Mesenchymal stem cell (in vitro differentiated cells and primary cell): ENCODE measurements at regions not wholly inside any gene's neighbourhood (a gene's known extent, or its start where the extent isn't known, plus 50 kb on each side); places are given as distances from the start of the nearest gene placed in this dataset.

ENCODE experiments used
- DNase-seq: peaks from one replicate; pipeline ENCODE4 v3.0.0-alpha.2; 2013
- H2AFZ ChIP-seq: one replicate; pipeline ENCODE4 v1.6.1; 2013; ENCODE audit warnings: low read depth, mild to moderate bottlenecking, control low read depth, inconsistent platforms, low read length, moderate library complexity
- H2AK5ac ChIP-seq: 2 replicates; pipeline ENCODE4 v1.6.1; 2013; ENCODE audit warnings: low read length, moderate library complexity, mild to moderate bottlenecking, inconsistent platforms; ENCODE audit not compliant: severe bottlenecking
- H2BK120ac ChIP-seq: one replicate; pipeline ENCODE4 v1.6.1; 2013; ENCODE audit warnings: low read depth, mild to moderate bottlenecking, inconsistent platforms, low read length, moderate library complexity
- H2BK12ac ChIP-seq, 2 experiments: one replicate each; pipeline ENCODE4 v1.6.1; 2013; ENCODE audit warnings: inconsistent platforms in 2 of 2, low read length in 2 of 2, mild to moderate bottlenecking in 2 of 2, moderate library complexity in 2 of 2, control low read depth in 1 of 2
- H2BK15ac ChIP-seq: one replicate; pipeline ENCODE4 v1.6.1; 2013; ENCODE audit warnings: mild to moderate bottlenecking, low read depth, inconsistent platforms; ENCODE audit not compliant: poor library complexity, severe bottlenecking
- H2BK5ac ChIP-seq: 2 replicates; pipeline ENCODE4 v1.6.1; 2013; ENCODE audit warnings: low read depth, mild to moderate bottlenecking, low read length, control low read depth, inconsistent platforms; ENCODE audit not compliant: poor library complexity, severe bottlenecking
- H3K14ac ChIP-seq, 2 experiments: one replicate each; pipeline ENCODE4 v1.6.1; 2013; ENCODE audit warnings: inconsistent platforms in 2 of 2, low read length in 2 of 2, control low read depth in 1 of 2, mild to moderate bottlenecking in 1 of 2, moderate library complexity in 1 of 2
- H3K18ac ChIP-seq, 2 experiments: one replicate each; pipeline ENCODE4 v1.6.1; 2013; ENCODE audit warnings: inconsistent platforms in 2 of 2, low read length in 2 of 2, control low read depth in 1 of 2, low read depth in 1 of 2, mild to moderate bottlenecking in 1 of 2
- H3K23ac ChIP-seq, 2 experiments: one replicate each; pipeline ENCODE4 v1.6.1; 2013; ENCODE audit warnings: inconsistent platforms in 2 of 2, low read length in 2 of 2, mild to moderate bottlenecking in 2 of 2, moderate library complexity in 2 of 2, control low read depth in 1 of 2
- H3K27ac ChIP-seq: 2 replicates; pipeline ENCODE4 v1.5.1; 2013; ENCODE audit warnings: mild to moderate bottlenecking, moderate library complexity, low read length, control low read depth, inconsistent platforms; ENCODE audit not compliant: poor library complexity, severe bottlenecking
- H3K27me3 ChIP-seq, 2 experiments: 2 replicates each; pipeline versions ENCODE4 v1.6.1 to v1.7.0; 2013; ENCODE audit warnings: low read length in 2 of 2, mild to moderate bottlenecking in 2 of 2, moderate library complexity in 2 of 2, control low read depth in 1 of 2, inconsistent platforms in 1 of 2; ENCODE audit not compliant: control insufficient read depth in 1 of 2, insufficient read depth in 1 of 2
- H3K36me3 ChIP-seq, 2 experiments: 2 replicates each; pipeline versions ENCODE4 v1.6.1 to v1.7.0; 2013; ENCODE audit warnings: low read length in 2 of 2, control low read depth in 1 of 2, inconsistent platforms in 1 of 2, low read depth in 1 of 2, mild to moderate bottlenecking in 1 of 2; ENCODE audit not compliant: insufficient read depth in 2 of 2, control insufficient read depth in 1 of 2
- H3K4ac ChIP-seq, 2 experiments: one replicate each; pipeline ENCODE4 v1.6.1; 2013; ENCODE audit warnings: inconsistent platforms in 2 of 2, low read length in 2 of 2, mild to moderate bottlenecking in 2 of 2, moderate library complexity in 2 of 2, control low read depth in 1 of 2, low read depth in 1 of 2
- H3K4me1 ChIP-seq: 2 replicates; pipeline ENCODE4 v1.6.1; 2013; ENCODE audit warnings: low read depth, low read length, control low read depth; ENCODE audit not compliant: control insufficient read depth, insufficient read depth
- H3K4me2 ChIP-seq: 2 replicates; pipeline ENCODE4 v1.6.1; 2013; ENCODE audit warnings: low read length, mild to moderate bottlenecking, inconsistent platforms; ENCODE audit not compliant: poor library complexity, severe bottlenecking
- H3K4me3 ChIP-seq, 2 experiments: 2 replicates each; pipeline versions ENCODE4 v1.5.1 to v1.7.0; 2013; ENCODE audit warnings: low read length in 2 of 2, mild to moderate bottlenecking in 2 of 2, control low read depth in 1 of 2, low read depth in 1 of 2; ENCODE audit not compliant: insufficient read depth in 1 of 2
- H3K79me1 ChIP-seq: replicated peaks from 2 replicates; pipeline ENCODE4 v1.6.1; 2013; ENCODE audit warnings: mild to moderate bottlenecking, control low read depth, low read length, inconsistent platforms; ENCODE audit not compliant: poor library complexity, severe bottlenecking
- H3K9ac ChIP-seq: 2 replicates; pipeline ENCODE4 v1.7.0; 2013; ENCODE audit warnings: mild to moderate bottlenecking, low read length, moderate library complexity
- H3K9me3 ChIP-seq: 2 replicates; pipeline ENCODE4 v1.7.0; 2013; ENCODE audit warnings: mild to moderate bottlenecking, low read length; ENCODE audit not compliant: control insufficient read depth
- H4K8ac ChIP-seq: one replicate; pipeline ENCODE4 v1.6.1; 2013; ENCODE audit warnings: inconsistent platforms, mild to moderate bottlenecking, low read length, moderate library complexity
- H4K91ac ChIP-seq: one replicate; pipeline ENCODE4 v1.6.1; 2013; ENCODE audit warnings: mild to moderate bottlenecking, low read length, inconsistent platforms
- WGBS: methylation state at CpG from one replicate; pipeline ENCODE4 v1.1.7; 2013; ENCODE audit warnings: mixed read lengths; 5-methylcytosine and 5-hydroxymethylcytosine counted together

GRCh38 chr11:110972106-110972505 lies 259.9 kb upstream of the ARHGAP20 start:
- no peak overlapping the region for H2BK5ac ChIP-seq
- H2BK12ac ChIP-seq = no peak overlapping the region
- no peak overlapping the region for H3K14ac ChIP-seq
- no peaks in the 10 kb centered on the region for H3K9me3 ChIP-seq
- H3K23ac ChIP-seq = no peak overlapping the region
- H4K8ac ChIP-seq = no peak overlapping the region
- H3K79me1 ChIP-seq = no peaks in the 10 kb centered on the region
- H2AFZ ChIP-seq = no peak overlapping the region
- no peak overlapping the region for H3K4me3 ChIP-seq
- H2AK5ac ChIP-seq = no peak overlapping the region
- no peaks in the 10 kb centered on the region for H3K36me3 ChIP-seq
- H2BK15ac ChIP-seq = no peak overlapping the region
- H3K18ac ChIP-seq = no peak overlapping the region
- no peak overlapping the region for H3K27ac ChIP-seq
- H3K27me3 ChIP-seq = no peaks in the 10 kb centered on the region
- H2BK120ac ChIP-seq = no peak overlapping the region
- H3K4me1 ChIP-seq = no peaks in the 10 kb centered on the region
- no peak for DNase-seq
- H3K4me2 ChIP-seq = no peak overlapping the region
- H4K91ac ChIP-seq = no peak overlapping the region
- WGBS = 73% methylated on average over 1 of the region's 1 CpG
- no peak overlapping the region for H3K4ac ChIP-seq
- H3K9ac ChIP-seq = peak overlapping the region; percentile 74

DNA sequence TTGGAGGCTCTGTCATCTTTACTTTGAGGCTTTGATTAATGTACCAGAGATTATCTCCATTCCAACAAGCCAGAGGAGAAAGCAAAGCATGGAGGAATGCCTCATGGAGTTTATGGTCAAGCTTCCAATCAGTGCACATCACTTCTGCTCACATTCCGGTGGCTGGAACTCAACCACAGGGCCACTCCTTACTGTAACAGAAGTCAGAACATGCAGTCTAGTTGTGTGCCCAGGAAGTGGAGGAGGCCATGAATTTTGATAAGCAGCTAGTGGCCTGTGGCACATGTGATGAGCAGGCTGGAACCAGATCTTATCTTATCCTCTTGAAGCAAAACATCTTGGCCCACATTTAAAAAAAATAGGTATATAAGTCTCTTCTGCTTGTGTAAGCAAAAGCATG lies 258.9 kb upstream of the ARHGAP20 start:
- H2BK12ac ChIP-seq = no peak overlapping the region
- no peaks in the 10 kb centered on the region for H3K4me1 ChIP-seq
- no peak overlapping the region for H3K23ac ChIP-seq
- peak; percentile 87 for DNase-seq
- no peaks in the 10 kb centered on the region for H3K36me3 ChIP-seq
- no peak overlapping the region for H3K4me3 ChIP-seq
- H2AFZ ChIP-seq = no peak overlapping the region
- no peak overlapping the region for H3K14ac ChIP-seq
- 67% methylated on average over 1 of the region's 1 CpG for WGBS
- no peak overlapping the region for H3K4me2 ChIP-seq
- H3K79me1 ChIP-seq = no peaks in the 10 kb centered on the region
- H2BK5ac ChIP-seq = no peak overlapping the region
- no peak overlapping the region for H4K8ac ChIP-seq
- no peaks in the 10 kb centered on the region for H3K9me3 ChIP-seq
- no peak overlapping the region for H3K27ac ChIP-seq
- H3K9ac ChIP-seq = no peak overlapping the region
- no peak overlapping the region for H2BK15ac ChIP-seq
- H3K18ac ChIP-seq = no peak overlapping the region
- no peak overlapping the region for H2AK5ac ChIP-seq
- H4K91ac ChIP-seq = no peak overlapping the region
- H2BK120ac ChIP-seq = no peak overlapping the region
- no peaks in the 10 kb centered on the region for H3K27me3 ChIP-seq
- no peak overlapping the region for H3K4ac ChIP-seq

- Histone ChIP-seq H3K27me3 (no peaks in the 10 kb centered on the region), H3K4ac (no peak overlapping the region), H3K18ac (no peak overlapping the region), H3K4me1 (no peaks in the 10 kb centered on the region), H4K91ac (no peak overlapping the region), H2AK5ac (no peak overlapping the region), H3K4me3 (no peak overlapping the region), H2BK15ac (peak overlapping the region; percentile 60), H3K4me2 (no peak overlapping the region), H2BK120ac (peak overlapping the region; percentile 15), H2AFZ (no peak overlapping the region), H3K9me3 (no peaks in the 10 kb centered on the region), H3K36me3 (no peaks in the 10 kb centered on the region), H3K14ac (no peak overlapping the region), H4K8ac (no peak overlapping the region), H3K23ac (no peak overlapping the region), H3K79me1 (no peaks in the 10 kb centered on the region), H2BK12ac (no peak overlapping the region), H3K27ac (no peak overlapping the region), H3K9ac (no peak overlapping the region), H2BK5ac (no peak overlapping the region)
- 90% methylated on average over 4 of the region's 4 CpGs for WGBS
- peak; percentile 30 for DNase-seq
These were observed 256.3 kb upstream of the ARHGAP20 start for GRCh38 chr11:110968348-110969062.

- H2BK15ac ChIP-seq = no peak overlapping the region
- H3K4me1 ChIP-seq = no peaks in the 10 kb centered on the region
- 100% methylated on average over 1 of the region's 1 CpG for WGBS
- no peaks in the 10 kb centered on the region for H3K79me1 ChIP-seq
- H3K27ac ChIP-seq = no peak overlapping the region
- H3K4ac ChIP-seq = no peak overlapping the region
- H4K8ac ChIP-seq = no peak overlapping the region
- H3K14ac ChIP-seq = no peak overlapping the region
- H3K23ac ChIP-seq = no peak overlapping the region
- peak overlapping the region in 1 of 2 experiments; percentile 50 for H2BK12ac ChIP-seq
- H3K4me3 ChIP-seq = no peak overlapping the region
- H2AFZ ChIP-seq = no peak overlapping the region
- H4K91ac ChIP-seq = peak overlapping the region; percentile 21
- no peak overlapping the region for H3K9ac ChIP-seq
- no peak overlapping the region for H2AK5ac ChIP-seq
- H3K18ac ChIP-seq = peak overlapping the region in 1 of 2 experiments; percentile 66
- H3K4me2 ChIP-seq = no peak overlapping the region
- no peak overlapping the region for H2BK5ac ChIP-seq
- H3K36me3 ChIP-seq = no peaks in the 10 kb centered on the region
- DNase-seq = peak; percentile 56
- no peaks in the 10 kb centered on the region for H3K9me3 ChIP-seq
- no peaks in the 10 kb centered on the region for H3K27me3 ChIP-seq
- H2BK120ac ChIP-seq = no peak overlapping the region
These were observed 253.9 kb upstream of the ARHGAP20 start for GRCh38 chr11:110966131-110966530.
